ENCODE measurements at regions not wholly inside any gene's neighbourhood (a gene's known extent, or its start where the extent isn't known, plus 50 kb on each side); places are given as distances from the start of the nearest gene placed in this dataset.

- no peak for ATAC-seq (ENCODE audit: insufficient read depth, low read depth)
- TF ChIP-seq CTCF (IDR thresholded peaks at IDR 0.05; ENCODE audit: borderline replicate concordance, extremely low read depth, low read length, poor library complexity, severe bottlenecking), result no peak
- TF ChIP-seq EZH2 (IDR thresholded peaks at IDR 0.05; ENCODE audit: borderline replicate concordance, low read depth, low read length, severe bottlenecking), result no peak
- no peaks in the 10 kb centered on the region for H3K79me2 ChIP-seq (ENCODE audit: insufficient read depth, low read length)
Measured at GRCh38 chr21:27146268-27146667, 179.4 kb upstream of the ADAMTS5 start.

GRCh38 chr21:27145134-27145798, 178.4 kb upstream of the ADAMTS5 start:
- TF ChIP-seq EZH2 (IDR thresholded peaks at IDR 0.05; ENCODE audit: borderline replicate concordance, low read depth, low read length, severe bottlenecking) (no peak), CTCF (IDR thresholded peaks at IDR 0.05; ENCODE audit: borderline replicate concordance, extremely low read depth, low read length, poor library complexity, severe bottlenecking) (no peak)
- Histone ChIP-seq H3K4me2 (ENCODE audit: insufficient read depth, low read length) (no peak overlapping the region), H3K9ac (ENCODE audit: low read depth, low read length) (no peak overlapping the region)

More at GRCh38 chr21:27146268-27146667, 179.4 kb upstream of the ADAMTS5 start:
- no peak for DNase-seq
- H3K4me3 ChIP-seq (ENCODE audit: low read depth in 1 of 2, low read length in 2 of 2), result no peak overlapping the region
- H2AFZ ChIP-seq (ENCODE audit: low read depth, low read length), result no peak overlapping the region
- no peak overlapping the region for H3K4me2 ChIP-seq (ENCODE audit: insufficient read depth, low read length)
- no peak overlapping the region for H3K9ac ChIP-seq (ENCODE audit: low read depth, low read length)
- no peaks in the 10 kb centered on the region for H3K27me3 ChIP-seq (ENCODE audit: insufficient read depth, low read length, poor library complexity)
- H4K20me1 ChIP-seq (ENCODE audit: insufficient read depth, low read length), result no peaks in the 10 kb centered on the region
- H3K36me3 ChIP-seq (ENCODE audit: insufficient read depth, low read length), result no peaks in the 10 kb centered on the region
- H3K9me3 ChIP-seq (ENCODE audit: insufficient read depth, low read length, severe bottlenecking), result no peaks in the 10 kb centered on the region
- no peak overlapping the region for H3K27ac ChIP-seq (ENCODE audit: low read length)
- no peaks in the 10 kb centered on the region for H3K4me1 ChIP-seq (ENCODE audit: insufficient read depth, low read length)

GRCh38 chr21:27143476-27143875, 176.6 kb upstream of the ADAMTS5 start:
- Histone ChIP-seq H3K9ac (ENCODE audit: low read depth, low read length) (no peak overlapping the region), H3K4me1 (ENCODE audit: insufficient read depth, low read length) (no peaks in the 10 kb centered on the region), H3K4me3 (ENCODE audit: low read depth in 1 of 2, low read length in 2 of 2) (no peak overlapping the region), H3K9me3 (ENCODE audit: insufficient read depth, low read length, severe bottlenecking) (no peaks in the 10 kb centered on the region), H4K20me1 (ENCODE audit: insufficient read depth, low read length) (no peaks in the 10 kb centered on the region), H3K27ac (ENCODE audit: low read length) (no peak overlapping the region), H3K4me2 (ENCODE audit: insufficient read depth, low read length) (no peak overlapping the region), H3K36me3 (ENCODE audit: insufficient read depth, low read length) (no peaks in the 10 kb centered on the region), H3K79me2 (ENCODE audit: insufficient read depth, low read length) (no peaks in the 10 kb centered on the region), H2AFZ (ENCODE audit: low read depth, low read length) (no peak overlapping the region), H3K27me3 (ENCODE audit: insufficient read depth, low read length, poor library complexity) (no peaks in the 10 kb centered on the region)
- no peak for TF ChIP-seq EZH2 (IDR thresholded peaks at IDR 0.05; ENCODE audit: borderline replicate concordance, low read depth, low read length, severe bottlenecking)
- TF ChIP-seq CTCF (IDR thresholded peaks at IDR 0.05; ENCODE audit: borderline replicate concordance, extremely low read depth, low read length, poor library complexity, severe bottlenecking), result no peak
- no peak for ATAC-seq (ENCODE audit: insufficient read depth, low read depth)
- DNase-seq, result no peak

More at GRCh38 chr21:27145134-27145798, 178.4 kb upstream of the ADAMTS5 start:
- Histone ChIP-seq H3K79me2 (ENCODE audit: insufficient read depth, low read length) (no peaks in the 10 kb centered on the region), H3K9me3 (ENCODE audit: insufficient read depth, low read length, severe bottlenecking) (no peaks in the 10 kb centered on the region), H4K20me1 (ENCODE audit: insufficient read depth, low read length) (no peaks in the 10 kb centered on the region), H3K27ac (ENCODE audit: low read length) (no peak overlapping the region), H3K4me1 (ENCODE audit: insufficient read depth, low read length) (no peaks in the 10 kb centered on the region), H2AFZ (ENCODE audit: low read depth, low read length) (no peak overlapping the region), H3K36me3 (ENCODE audit: insufficient read depth, low read length) (no peaks in the 10 kb centered on the region), H3K4me3 (ENCODE audit: low read depth in 1 of 2, low read length in 2 of 2) (no peak overlapping the region), H3K27me3 (ENCODE audit: insufficient read depth, low read length, poor library complexity) (no peaks in the 10 kb centered on the region)
- DNase-seq (no peak), ATAC-seq (ENCODE audit: insufficient read depth, low read depth) (no peak)
